Ovary (tissue), 7 donors: ENCODE measurements at regions not wholly inside any gene's neighbourhood (a gene's known extent, or its start where the extent isn't known, plus 50 kb on each side); places are given as distances from the start of the nearest gene placed in this dataset.

ENCODE experiments used
- DNase-seq, 5 donors: peaks; one replicate each; pipeline ENCODE4 v3.0.0-alpha.2; 2019 to 2020
- H3K27ac ChIP-seq, 2 donors: fragments of 200-600 bp; one replicate each; pipeline versions ENCODE4 v1.5.1 to v1.8.0; 2019 to 2022
- H3K27me3 ChIP-seq: fragments of 200-600 bp; one replicate; pipeline ENCODE4 v1.8.0; 2022
- H3K36me3 ChIP-seq: fragments of 200-600 bp; sonication (generic); one replicate; pipeline ENCODE4 v1.5.1; 2019
- H3K4me1 ChIP-seq: one replicate; pipeline ENCODE4 v1.8.1; 2013; ENCODE audit warnings: mild to moderate bottlenecking, moderate library complexity; ENCODE audit not compliant: insufficient read depth
- H3K4me3 ChIP-seq: fragments of 200-600 bp; sonication (generic); one replicate; pipeline ENCODE4 v1.5.1; 2017
- H3K9me3 ChIP-seq, 2 donors: fragments of 200-600 bp in 1 of 2; sonication (generic) in 1 of 2; one replicate each; pipeline versions ENCODE4 v1.5.1 to v1.8.1; 2013 to 2019; ENCODE audit warnings: mild to moderate bottlenecking in 1 of 2, moderate library complexity in 1 of 2
- EP300 ChIP-seq: sonication (generic); formaldehyde crosslinking; IDR thresholded peaks from one replicate; pipeline ENCODE4 v1.6.1; 2017; ENCODE audit warnings: antibody characterized with exemption
- POLR2A ChIP-seq: fragments of 450-650 bp; IDR thresholded peaks from one replicate; pipeline ENCODE4 v1.6.1; 2017; ENCODE audit warnings: antibody characterized with exemption, mild to moderate bottlenecking, moderate library complexity
- WGBS, 3 donors: extraction: QIAGEN DNeasy Blood & Tissue Kit in 1 of 3; methylation state at CpG; one replicate each; pipeline versions ENCODE4 v1.1.5 to v1.1.7; 2013 to 2017; 5-methylcytosine and 5-hydroxymethylcytosine counted together
- intact Hi-C, 4 donors: fragments of 100-400 bp; cut with DNase I; formaldehyde crosslinking; loops; one replicate each; pipeline versions ENCODE4 v1.11.0 to v1.15.1; 2022 to 2023
- TF ChIP-seq, protein P1 (sequence below), 3 donors: fragments of 450-650 bp in 2 of 3; fragments of 200-600 bp in 1 of 3; IDR thresholded peaks; one replicate each; pipeline versions ENCODE4 v1.5.1 to v1.8.0; 2016 to 2022; ENCODE audit warnings: antibody characterized with exemption in 3 of 3, mild to moderate bottlenecking in 1 of 3
- donor health status: DM: no; HTN: no; CAD: no; lungs with moderate emphysema.
- donor health status: DM: no; HTN: no; CAD: no.
- donor health status: Bipolar disorder and iron deficiency.
- donor health status: DM: no; HTN: no; CAD: no.
- donor health status: DM: yes; HTN: yes; CAD: no.

DNA sequence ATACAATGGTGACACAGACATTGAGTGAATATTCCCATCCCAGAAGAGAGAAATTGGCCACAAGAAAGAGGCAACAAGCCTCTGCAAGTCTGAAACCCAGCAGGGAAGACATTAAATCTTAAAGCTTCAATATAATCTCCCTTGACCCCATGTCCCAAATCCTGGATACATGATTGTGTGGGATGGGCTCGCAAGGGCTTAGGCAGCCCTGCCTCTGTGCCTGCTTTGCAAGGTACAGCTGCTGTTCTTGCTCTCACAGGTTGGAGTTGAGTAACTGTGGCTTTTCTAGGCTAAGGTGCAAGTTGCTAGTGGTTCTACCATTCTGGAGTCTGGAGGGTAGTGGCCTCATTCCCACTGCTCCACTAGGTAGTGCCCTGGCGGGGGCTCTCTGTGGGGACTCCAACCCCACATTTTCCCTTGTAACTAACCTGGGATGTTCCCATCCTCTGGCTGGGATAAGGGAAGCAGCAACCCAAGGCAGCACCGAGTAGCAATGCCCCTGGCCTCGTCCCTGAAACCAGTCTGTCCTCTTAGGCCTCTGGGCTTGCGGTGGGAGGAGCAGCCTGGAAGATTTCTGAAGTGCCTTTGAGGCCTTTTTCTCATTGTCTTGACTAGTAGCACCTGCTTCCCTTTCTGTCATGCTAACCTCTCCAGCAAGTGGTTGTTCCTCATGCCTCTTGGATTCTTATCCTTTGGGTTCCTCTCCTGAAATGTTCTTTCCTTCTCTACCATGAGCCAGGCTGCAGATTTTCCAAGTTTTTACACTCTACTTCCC is 90.0 kb downstream of the FAM174B start:
- TF ChIP-seq, protein P1, sequence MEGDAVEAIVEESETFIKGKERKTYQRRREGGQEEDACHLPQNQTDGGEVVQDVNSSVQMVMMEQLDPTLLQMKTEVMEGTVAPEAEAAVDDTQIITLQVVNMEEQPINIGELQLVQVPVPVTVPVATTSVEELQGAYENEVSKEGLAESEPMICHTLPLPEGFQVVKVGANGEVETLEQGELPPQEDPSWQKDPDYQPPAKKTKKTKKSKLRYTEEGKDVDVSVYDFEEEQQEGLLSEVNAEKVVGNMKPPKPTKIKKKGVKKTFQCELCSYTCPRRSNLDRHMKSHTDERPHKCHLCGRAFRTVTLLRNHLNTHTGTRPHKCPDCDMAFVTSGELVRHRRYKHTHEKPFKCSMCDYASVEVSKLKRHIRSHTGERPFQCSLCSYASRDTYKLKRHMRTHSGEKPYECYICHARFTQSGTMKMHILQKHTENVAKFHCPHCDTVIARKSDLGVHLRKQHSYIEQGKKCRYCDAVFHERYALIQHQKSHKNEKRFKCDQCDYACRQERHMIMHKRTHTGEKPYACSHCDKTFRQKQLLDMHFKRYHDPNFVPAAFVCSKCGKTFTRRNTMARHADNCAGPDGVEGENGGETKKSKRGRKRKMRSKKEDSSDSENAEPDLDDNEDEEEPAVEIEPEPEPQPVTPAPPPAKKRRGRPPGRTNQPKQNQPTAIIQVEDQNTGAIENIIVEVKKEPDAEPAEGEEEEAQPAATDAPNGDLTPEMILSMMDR (IDR thresholded peaks at IDR 0.05) = no peak
- TF ChIP-seq POLR2A (no peak), EP300 (no peak)
- 68 to 94% (median 68%) methylated on average over 5 of the region's 5 CpGs for WGBS, 3 donors
- intact Hi-C loops = loop anchor here in 1 of 4 donors (2.0 kb wide), 1 partner anchor 37 kb away; no protein-coding TSS in a partner anchor
- Histone ChIP-seq H3K27me3 (no peaks in the 10 kb centered on the region), H3K9me3 (no peaks in the 10 kb centered on the region), H3K4me3 (no peak overlapping the region), H3K4me1 (no peaks in the 10 kb centered on the region), H3K27ac (no peak overlapping the region), H3K36me3 (no peaks in the 10 kb centered on the region)
- DNase-seq = no peak

DNA sequence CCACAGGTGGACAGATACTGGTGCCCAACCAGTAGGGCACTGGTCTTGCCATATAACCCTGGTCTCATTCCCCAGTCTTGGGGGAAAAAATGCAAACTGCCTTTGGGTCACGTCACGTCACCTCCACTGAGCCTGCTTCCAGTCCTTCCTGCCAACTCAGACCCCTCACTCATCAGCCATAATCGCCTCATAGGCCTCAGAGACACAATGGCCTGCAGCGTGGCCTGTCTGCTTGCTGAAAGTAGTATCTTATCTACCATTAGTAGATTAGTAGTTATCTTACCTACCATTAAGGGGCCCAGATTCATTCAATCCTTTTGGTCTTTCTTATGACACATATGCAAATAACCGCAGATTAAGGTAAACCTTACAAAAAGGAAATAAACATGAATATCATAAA is 93.8 kb downstream of the FAM174B start:
- no peak for DNase-seq
- no peak for TF ChIP-seq EP300
- TF ChIP-seq POLR2A = no peak
- TF ChIP-seq, protein P1 (IDR thresholded peaks at IDR 0.05) = no peak
- no peak overlapping the region for H3K4me3 ChIP-seq
- no peaks in the 10 kb centered on the region for H3K4me1 ChIP-seq
- no peaks in the 10 kb centered on the region for H3K36me3 ChIP-seq
- intact Hi-C loops = loop anchor here in 1 of 4 donors (5.0 kb wide), 1 partner anchor 1259 kb away; no protein-coding TSS in a partner anchor
- H3K27ac ChIP-seq = no peak overlapping the region
- H3K9me3 ChIP-seq = no peaks in the 10 kb centered on the region
- WGBS, 3 donors = 86 to 87% (median 86%) methylated on average over 5 of the region's 5 CpGs
- no peaks in the 10 kb centered on the region for H3K27me3 ChIP-seq

DNA sequence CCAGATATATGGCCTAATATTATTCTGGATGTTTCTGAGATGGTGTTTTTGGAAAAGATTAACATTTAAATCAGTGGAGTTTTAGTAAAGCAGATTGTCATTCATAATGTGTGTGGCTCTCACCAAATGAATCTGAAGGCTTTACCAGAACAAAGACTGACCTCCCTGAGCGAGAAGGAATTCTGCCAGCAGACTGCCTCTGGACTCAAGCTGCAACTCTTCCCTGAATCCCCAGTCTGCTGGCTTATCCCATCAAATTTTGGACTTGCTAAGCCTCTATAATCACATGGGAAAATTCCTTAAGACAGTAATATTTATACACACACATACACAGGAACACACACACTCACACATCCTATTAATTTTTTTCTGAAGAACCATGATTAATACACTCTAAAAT is 102.3 kb downstream of the FAM174B start:
- Histone ChIP-seq H3K4me1 (no peaks in the 10 kb centered on the region), H3K27me3 (no peaks in the 10 kb centered on the region), H3K9me3 (no peaks in the 10 kb centered on the region), H3K36me3 (no peaks in the 10 kb centered on the region), H3K4me3 (no peak overlapping the region), H3K27ac (no peak overlapping the region)
- no peak for DNase-seq
- TF ChIP-seq POLR2A (no peak), EP300 (no peak)
- TF ChIP-seq, protein P1 (IDR thresholded peaks at IDR 0.05) = no peak
- intact Hi-C loops = no loop called here
- WGBS, 3 donors = 63 to 83% (median 71%) methylated on average over 1 of the region's 1 CpG

DNA sequence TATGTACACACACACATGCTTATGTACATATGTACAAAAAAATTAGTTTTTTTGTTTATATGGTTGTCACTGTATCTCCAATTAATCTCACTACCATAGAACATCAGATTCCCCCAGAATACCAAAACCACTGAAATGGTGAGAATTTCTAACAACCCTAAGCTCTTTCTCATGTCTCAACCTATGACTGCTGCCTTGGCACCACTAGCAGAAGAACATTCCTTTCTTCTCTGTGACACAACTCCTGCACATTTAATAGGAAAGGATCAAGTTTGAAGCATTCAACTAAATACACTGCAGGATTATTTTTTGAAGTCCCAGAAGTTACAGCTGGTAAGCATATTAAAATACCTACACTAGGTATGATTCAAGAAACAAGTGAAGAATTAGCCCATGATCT is 109.6 kb downstream of the FAM174B start:
- Histone ChIP-seq H3K27ac (no peak overlapping the region), H3K4me3 (no peak overlapping the region), H3K9me3 (no peaks in the 10 kb centered on the region), H3K27me3 (no peaks in the 10 kb centered on the region), H3K4me1 (no peaks in the 10 kb centered on the region), H3K36me3 (no peaks in the 10 kb centered on the region)
- intact Hi-C loops = no loop called here
- DNase-seq = no peak
- TF ChIP-seq POLR2A (no peak), EP300 (no peak)
- TF ChIP-seq, protein P1 (IDR thresholded peaks at IDR 0.05) = no peak
